PC-9 (cell line): ENCODE measurements at regions not wholly inside any gene's neighbourhood (a gene's known extent, or its start where the extent isn't known, plus 50 kb on each side); places are given as distances from the start of the nearest gene placed in this dataset.

Experiments used
- CTCF ChIP-seq: fragments of 200-600 bp; sonication (generic); conservative IDR thresholded peaks from 2 replicates; pipeline ENCODE4 v1.6.1; 2017; ENCODE audit warnings: mixed run types, antibody characterized with exemption, mild to moderate bottlenecking, moderate library complexity
- EZH2 ChIP-seq: fragments of 200-600 bp; sonication (generic); IDR thresholded peaks from 2 replicates; pipeline ENCODE4 v1.8.0; 2017; ENCODE audit warnings: antibody characterized with exemption, low read depth

GRCh38 chr6:132023490-132023889, 72.3 kb upstream of the CCN2 start:
- TF ChIP-seq CTCF (no peak), EZH2 (no peak)
